Tibial nerve (tissue), 4 donors: ENCODE measurements at regions not wholly inside any gene's neighbourhood (a gene's known extent, or its start where the extent isn't known, plus 50 kb on each side); places are given as distances from the start of the nearest gene placed in this dataset.

ENCODE experiments used
- DNase-seq, 2 donors: peaks; one replicate each; pipeline ENCODE4 v3.0.0-alpha.2; 2019; ENCODE audit warnings: low spot score in 2 of 2
- H3K27ac ChIP-seq, 4 donors: fragments of 200-600 bp; sonication (generic) in 3 of 4; one replicate each; pipeline ENCODE4 v1.5.1; 2017 to 2019; ENCODE audit warnings: mild to moderate bottlenecking in 1 of 4
- H3K27me3 ChIP-seq, 2 donors: fragments of 200-600 bp; sonication (generic) in 1 of 2; one replicate each; pipeline versions ENCODE4 v1.5.1 to v1.6.0; 2017 to 2019
- H3K36me3 ChIP-seq, 3 donors: fragments of 200-600 bp; sonication (generic); one replicate each; pipeline ENCODE4 v1.5.1; 2018 to 2019
- H3K4me1 ChIP-seq, 4 donors: fragments of 200-600 bp; sonication (generic) in 3 of 4; one replicate each; pipeline ENCODE4 v1.5.1; 2017 to 2019
- H3K4me3 ChIP-seq, 4 donors: fragments of 200-600 bp; sonication (generic) in 3 of 4; one replicate each; pipeline ENCODE4 v1.5.1; 2017 to 2019; ENCODE audit warnings: mild to moderate bottlenecking in 1 of 4, moderate library complexity in 1 of 4
- H3K9me3 ChIP-seq, 4 donors: fragments of 200-600 bp; sonication (generic) in 3 of 4; one replicate each; pipeline ENCODE4 v1.5.1; 2017 to 2019
- CTCF ChIP-seq, 5 experiments: fragments of 200-600 bp in 3 of 5; fragments of 450-650 bp in 2 of 5; sonication (generic) in 3 of 5; IDR thresholded peaks; one replicate each; pipeline ENCODE4 v1.5.1; 2016 to 2019; ENCODE audit warnings: antibody characterized with exemption in 5 of 5, mild to moderate bottlenecking in 3 of 5, moderate library complexity in 2 of 5
- EP300 ChIP-seq, 2 donors: sonication (generic); formaldehyde crosslinking; IDR thresholded peaks; one replicate each; pipeline ENCODE4 v1.6.1; 2017; ENCODE audit warnings: antibody characterized with exemption in 2 of 2, mild to moderate bottlenecking in 1 of 2
- POLR2A ChIP-seq, 2 donors: fragments of 450-650 bp; IDR thresholded peaks; one replicate each; pipeline ENCODE4 v1.6.1; 2017; ENCODE audit warnings: antibody characterized with exemption in 2 of 2, mild to moderate bottlenecking in 2 of 2, moderate library complexity in 2 of 2
- WGBS, 2 donors: methylation state at CpG; one replicate each; pipeline ENCODE4 v1.1.5; 2018; 5-methylcytosine and 5-hydroxymethylcytosine counted together

- no peak overlapping the region for H3K27ac ChIP-seq
- TF ChIP-seq EP300 (IDR thresholded peaks at IDR 0.05), result no peak
- TF ChIP-seq CTCF (IDR thresholded peaks at IDR 0.05), result no peak
- TF ChIP-seq POLR2A (IDR thresholded peaks at IDR 0.05), result no peak
- no peaks in the 10 kb centered on the region for H3K27me3 ChIP-seq
- WGBS, 2 donors, result 54 to 57% methylated on average over 3 of the region's 3 CpGs
- H3K36me3 ChIP-seq, result no peaks in the 10 kb centered on the region
- no peak for DNase-seq
- no peaks in the 10 kb centered on the region for H3K4me1 ChIP-seq
- H3K4me3 ChIP-seq, result no peak overlapping the region
- no peaks in the 10 kb centered on the region for H3K9me3 ChIP-seq
Measured at GRCh38 chr1:58303841-58304240, 242.7 kb downstream of the OMA1 start.

GRCh38 chr1:58293388-58293787, 253.1 kb downstream of the OMA1 start:
- H3K4me3 ChIP-seq, result no peak overlapping the region
- H3K4me1 ChIP-seq, result no peaks in the 10 kb centered on the region
- peaks cover 0 to 4% (median 0%) of the 10 kb centered on the region in 3 donors for H3K36me3 ChIP-seq
- H3K9me3 ChIP-seq, result no peaks in the 10 kb centered on the region
- 77 to 87% methylated on average over 1 of the region's 1 CpG for WGBS, 2 donors
- TF ChIP-seq EP300 (IDR thresholded peaks at IDR 0.05), result no peak
- no peak for TF ChIP-seq POLR2A (IDR thresholded peaks at IDR 0.05)
- no peak for TF ChIP-seq CTCF (IDR thresholded peaks at IDR 0.05)
- H3K27me3 ChIP-seq, result no peaks in the 10 kb centered on the region
- DNase-seq, result no peak
- H3K27ac ChIP-seq, result no peak overlapping the region

GRCh38 chr1:58290685-58291372, 255.7 kb downstream of the OMA1 start:
- no peak for DNase-seq
- no peak overlapping the region for H3K27ac ChIP-seq
- no peak overlapping the region for H3K4me3 ChIP-seq
- no peaks in the 10 kb centered on the region for H3K4me1 ChIP-seq
- no peaks in the 10 kb centered on the region for H3K27me3 ChIP-seq
- WGBS, 2 donors, result 45 to 46% methylated on average over 6 of the region's 6 CpGs
- no peaks in the 10 kb centered on the region for H3K9me3 ChIP-seq
- H3K36me3 ChIP-seq, result peaks cover 0 to 4% (median 0%) of the 10 kb centered on the region in 3 donors
- TF ChIP-seq CTCF (IDR thresholded peaks at IDR 0.05), result no peak
- TF ChIP-seq EP300 (IDR thresholded peaks at IDR 0.05), result no peak
- no peak for TF ChIP-seq POLR2A (IDR thresholded peaks at IDR 0.05)

GRCh38 chr1:58288624-58289142, 257.8 kb downstream of the OMA1 start:
- H3K36me3 ChIP-seq, result peaks cover 0 to 4% (median 0%) of the 10 kb centered on the region in 3 donors
- no peak for DNase-seq
- H3K4me1 ChIP-seq, result no peaks in the 10 kb centered on the region
- no peaks in the 10 kb centered on the region for H3K9me3 ChIP-seq
- TF ChIP-seq POLR2A (IDR thresholded peaks at IDR 0.05), result no peak
- no peak for TF ChIP-seq EP300 (IDR thresholded peaks at IDR 0.05)
- TF ChIP-seq CTCF (IDR thresholded peaks at IDR 0.05), result no peak
- H3K27ac ChIP-seq, result no peak overlapping the region
- H3K27me3 ChIP-seq, result no peaks in the 10 kb centered on the region
- 72 to 74% methylated on average over 2 of the region's 2 CpGs for WGBS, 2 donors
- no peak overlapping the region for H3K4me3 ChIP-seq

- H3K27ac ChIP-seq, result no peak overlapping the region
- H3K4me3 ChIP-seq, result no peak overlapping the region
- H3K27me3 ChIP-seq, result no peaks in the 10 kb centered on the region
- no peaks in the 10 kb centered on the region for H3K9me3 ChIP-seq
- no peak for TF ChIP-seq CTCF (IDR thresholded peaks at IDR 0.05)
- no peaks in the 10 kb centered on the region for H3K4me1 ChIP-seq
- peaks cover 0 to 4% (median 0%) of the 10 kb centered on the region in 3 donors for H3K36me3 ChIP-seq
- 81 to 84% methylated on average over 2 of the region's 2 CpGs for WGBS, 2 donors
- no peak for DNase-seq
Measured at GRCh38 chr1:58287894-58288623, 258.5 kb downstream of the OMA1 start.
